HG03558 (cell line): ENCODE measurements at regions not wholly inside any gene's neighbourhood (a gene's known extent, or its start where the extent isn't known, plus 50 kb on each side); places are given as distances from the start of the nearest gene placed in this dataset.

Source experiments
- ATAC-seq: cut with Tn5 transposase; IDR thresholded peaks from one replicate; pipeline ENCODE4 v1.9.1; 2021; ENCODE audit warnings: moderate number of reproducible peaks; ENCODE audit not compliant: unreplicated experiment; ENCODE audit errors: extremely low read depth

- no peak for ATAC-seq
Measured at GRCh38 chr2:15787535-15788454, 152.6 kb upstream of the MYCN start.

DNA sequence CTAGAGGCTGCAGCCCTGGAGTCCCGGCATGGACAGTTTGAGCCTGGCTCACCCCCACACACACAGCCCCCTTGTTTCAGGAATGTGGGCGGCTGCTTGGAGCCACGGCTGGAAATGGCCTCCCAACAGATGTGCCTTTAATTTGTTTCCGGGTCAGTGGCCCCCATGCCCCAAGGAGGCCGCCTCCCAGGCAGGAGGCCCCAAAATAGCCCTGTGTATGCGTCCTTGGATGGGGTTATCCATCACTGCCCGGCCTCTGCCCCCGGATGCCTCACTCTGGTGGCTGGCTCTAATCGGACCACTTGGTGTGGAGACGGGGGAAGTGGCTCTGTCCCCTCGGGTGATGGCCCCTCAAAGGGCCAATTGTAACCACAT, 151.9 kb upstream of the MYCN start:
- ATAC-seq: no peak

GRCh38 chr2:15788830-15789229, 151.5 kb upstream of the MYCN start:
- no peak for ATAC-seq

- no peak for ATAC-seq
Measured at GRCh38 chr2:15789381-15790062, 150.8 kb upstream of the MYCN start.

DNA sequence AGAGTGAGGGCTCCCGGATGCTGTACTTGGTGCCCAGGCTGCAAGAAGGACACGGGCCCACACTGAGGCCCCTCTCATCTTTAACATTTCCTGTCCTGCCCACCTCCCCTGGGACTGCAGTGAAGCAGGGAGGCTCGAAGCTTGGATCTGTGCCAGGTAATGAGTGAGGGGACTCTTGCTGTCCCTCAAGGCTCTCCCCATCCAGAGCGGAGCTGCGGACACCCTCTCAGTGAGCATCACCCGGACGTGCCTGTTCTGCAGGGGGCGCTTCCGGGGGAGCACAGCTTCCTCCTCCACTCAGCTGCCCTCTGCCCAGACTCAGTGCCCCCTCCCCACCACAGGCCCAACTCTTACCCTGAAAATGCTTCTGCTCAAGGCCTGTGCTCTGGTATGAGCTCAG, 150.0 kb upstream of the MYCN start:
- no peak for ATAC-seq

DNA sequence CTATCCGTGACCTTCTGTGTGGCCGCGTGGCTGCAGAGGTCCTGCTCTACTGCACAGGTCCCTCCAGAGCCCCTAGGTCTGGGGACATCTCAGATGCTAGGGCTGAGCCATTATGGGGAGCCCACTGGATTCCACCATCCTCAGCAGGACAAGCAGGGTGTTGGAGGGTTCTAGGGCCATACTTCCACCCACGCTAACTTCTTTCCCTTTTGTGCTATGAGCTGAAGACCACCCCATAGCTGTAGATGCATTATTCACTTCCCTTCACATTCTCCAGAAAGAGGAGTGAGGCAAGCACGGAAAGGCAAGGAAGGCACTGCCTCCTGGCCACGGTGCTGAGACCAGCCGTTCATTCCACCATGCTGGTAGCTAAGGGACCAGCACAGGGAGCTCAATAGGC, 149.5 kb upstream of the MYCN start:
- no peak for ATAC-seq

- no peak for ATAC-seq
Measured at GRCh38 chr2:15791294-15791693, 149.1 kb upstream of the MYCN start.

DNA sequence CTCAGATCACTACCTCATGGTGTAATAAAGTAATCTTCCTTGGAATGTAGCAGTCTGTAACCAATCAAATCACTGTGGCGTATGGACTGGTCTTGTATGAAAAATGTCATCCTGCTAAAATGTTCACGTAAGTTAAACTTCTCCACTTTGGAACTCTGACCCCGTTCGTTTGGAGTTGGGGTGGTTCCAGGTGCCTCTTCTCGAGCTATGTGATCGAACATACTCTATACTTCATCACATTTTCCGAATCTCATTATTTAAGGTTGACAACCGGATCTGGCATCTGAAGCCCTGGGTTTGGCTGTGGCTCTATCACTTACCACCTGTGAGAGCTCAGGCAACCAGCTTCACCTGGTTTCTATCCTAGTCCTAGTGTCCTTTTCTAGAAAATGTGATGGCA, 148.0 kb upstream of the MYCN start:
- ATAC-seq: no peak

GRCh38 chr2:15793078-15793913, 147.1 kb upstream of the MYCN start:
- no peak for ATAC-seq

GRCh38 chr2:15793978-15794377, 146.4 kb upstream of the MYCN start:
- no peak for ATAC-seq

DNA sequence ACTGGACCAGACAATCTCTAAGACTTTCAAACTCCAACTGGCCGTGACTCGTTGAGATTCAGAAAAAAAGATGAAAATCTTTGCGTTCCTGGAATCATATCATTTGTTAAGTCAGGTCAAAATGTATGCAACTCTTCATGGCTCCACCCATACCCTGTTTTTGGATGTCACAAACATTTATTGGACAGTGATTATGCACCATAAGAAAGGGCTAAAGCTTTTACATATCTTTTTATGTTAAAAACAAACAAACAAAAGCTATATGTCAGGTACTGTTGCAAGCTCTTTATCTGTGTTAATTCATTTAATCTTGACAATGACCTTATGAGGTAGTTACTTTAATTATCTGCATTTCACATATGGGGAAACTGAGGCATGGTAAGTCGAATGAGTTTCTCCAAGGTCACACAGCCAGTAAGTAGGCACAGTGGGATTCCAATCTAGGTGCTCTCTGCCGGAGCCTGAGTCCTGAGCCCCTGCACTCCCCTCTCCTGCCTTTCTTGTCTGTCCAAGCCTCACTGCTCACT, 145.7 kb upstream of the MYCN start:
- ATAC-seq: no peak

- ATAC-seq: no peak
Measured at GRCh38 chr2:15795426-15795825, 144.9 kb upstream of the MYCN start.

- no peak for ATAC-seq
Measured at GRCh38 chr2:15796167-15796942, 144.0 kb upstream of the MYCN start.

- no peak for ATAC-seq
Measured at GRCh38 chr2:15797231-15797938, 143.0 kb upstream of the MYCN start.

DNA sequence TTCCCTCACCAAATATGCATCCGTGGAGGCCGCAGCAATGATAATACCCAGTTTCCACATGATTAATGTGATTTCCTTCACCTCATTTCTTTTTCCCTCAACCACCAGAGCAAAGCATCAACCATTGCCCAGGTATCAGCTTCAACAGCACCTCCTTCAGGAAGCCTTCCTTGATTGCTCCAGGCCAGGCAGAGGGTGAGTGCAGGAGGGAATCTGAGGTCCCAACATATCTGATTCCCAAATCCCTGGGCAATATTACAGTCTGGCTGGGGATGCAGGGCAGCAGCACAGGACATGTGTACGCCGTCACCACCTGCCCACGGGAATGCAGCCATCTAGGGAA, 142.4 kb upstream of the MYCN start:
- no peak for ATAC-seq

DNA sequence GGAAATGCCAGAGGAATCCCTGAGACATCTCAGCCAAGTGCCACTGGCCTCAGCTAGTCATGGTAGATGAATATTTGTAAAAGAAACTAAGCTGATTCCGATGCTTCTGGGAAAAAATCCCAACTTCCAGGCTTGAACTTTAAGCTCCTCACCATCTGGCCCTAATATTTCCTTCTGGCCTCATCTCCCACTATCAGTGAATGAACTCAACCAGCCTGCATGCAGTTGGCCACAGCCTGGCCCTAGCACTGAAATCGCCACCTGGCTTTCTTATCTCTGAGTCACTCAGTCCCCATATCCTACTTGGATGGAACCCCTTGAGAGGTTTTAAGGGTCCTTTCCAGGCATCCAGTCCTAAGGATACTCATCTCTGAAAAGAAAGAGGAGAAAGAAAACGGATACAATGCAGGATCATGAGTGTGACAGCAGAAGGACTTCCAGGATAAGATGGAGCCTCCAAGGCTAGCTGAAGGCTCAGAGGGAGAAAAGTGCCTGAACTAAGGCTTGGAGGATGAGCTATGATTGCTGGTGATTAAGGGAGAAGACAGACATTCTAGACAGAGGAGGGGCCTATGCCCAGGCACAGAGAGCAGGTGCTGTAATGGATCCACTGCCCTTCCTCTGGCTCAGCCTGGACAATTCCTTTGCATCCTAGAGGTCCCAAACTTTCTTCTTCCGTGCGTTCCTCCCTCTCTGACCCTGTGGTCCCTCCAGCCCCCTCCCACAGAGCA, 141.5 kb upstream of the MYCN start:
- ATAC-seq: no peak

DNA sequence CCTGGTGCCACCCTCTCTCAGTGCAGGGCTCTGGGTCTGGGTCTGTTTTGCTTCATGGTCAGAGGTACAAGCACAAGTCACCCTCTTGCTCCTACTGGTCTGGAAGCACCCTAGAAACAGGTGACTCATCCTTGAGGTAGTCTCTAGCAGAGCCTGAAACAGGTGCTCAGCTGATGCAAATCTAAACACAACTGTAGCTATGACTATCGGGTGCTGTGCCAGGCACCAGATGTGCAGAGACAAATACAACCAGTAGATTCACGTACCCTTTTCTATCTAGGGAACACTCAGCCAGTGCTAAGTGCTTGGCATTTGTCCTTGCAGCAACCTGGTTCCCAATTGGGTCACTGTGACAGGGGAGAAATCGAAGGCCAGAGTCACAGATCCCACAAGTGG, 140.9 kb upstream of the MYCN start:
- ATAC-seq: no peak

- ATAC-seq: no peak
Measured at GRCh38 chr2:15800495-15801329, 139.6 kb upstream of the MYCN start.
